ENCODE measurements at regions not wholly inside any gene's neighbourhood (a gene's known extent, or its start where the extent isn't known, plus 50 kb on each side); places are given as distances from the start of the nearest gene placed in this dataset.
"Not testable (repeated sequence)": the region's sequence is repeated elsewhere in the genome, so short reads cannot be mapped to it uniquely, and the experiment has no call there.

DNA sequence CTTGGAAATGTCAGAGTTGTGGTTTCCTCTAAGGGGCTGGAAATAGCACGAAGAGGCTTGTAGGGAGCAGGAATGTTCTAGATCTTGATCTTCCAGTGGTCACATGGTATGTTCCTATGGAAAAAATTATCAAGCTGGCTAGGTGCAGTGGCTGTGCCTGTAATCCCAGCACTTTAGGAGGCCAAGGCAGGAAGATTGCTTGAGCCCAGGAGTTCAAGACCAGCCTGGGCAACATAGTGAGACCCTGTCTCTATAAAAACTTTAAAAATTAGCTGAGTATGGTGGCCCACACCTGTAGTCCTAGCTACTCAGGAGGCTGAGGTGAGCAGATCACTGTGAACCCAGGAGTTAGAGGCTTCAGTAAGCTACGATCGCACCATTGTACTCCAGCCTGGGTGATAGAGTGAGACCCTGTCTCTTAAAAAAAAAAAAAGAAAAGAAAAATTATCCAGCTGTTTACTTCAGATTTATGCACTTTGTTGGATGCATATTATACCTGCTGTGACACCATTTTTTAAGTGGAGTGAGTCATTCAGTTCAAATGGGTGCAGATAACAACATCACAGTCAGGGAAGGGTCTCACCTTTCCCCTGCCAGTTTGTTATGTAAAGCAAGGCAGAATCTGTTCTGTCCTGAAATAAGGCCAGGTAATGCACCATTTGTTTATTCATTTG, 65.7 kb upstream of the LYRM9 start:
- no peak overlapping the region for H3K4me3 ChIP-seq (ENCODE audit: low read depth, low read length)
- H3K27ac ChIP-seq, result no peak overlapping the region
- TF ChIP-seq, protein P1, sequence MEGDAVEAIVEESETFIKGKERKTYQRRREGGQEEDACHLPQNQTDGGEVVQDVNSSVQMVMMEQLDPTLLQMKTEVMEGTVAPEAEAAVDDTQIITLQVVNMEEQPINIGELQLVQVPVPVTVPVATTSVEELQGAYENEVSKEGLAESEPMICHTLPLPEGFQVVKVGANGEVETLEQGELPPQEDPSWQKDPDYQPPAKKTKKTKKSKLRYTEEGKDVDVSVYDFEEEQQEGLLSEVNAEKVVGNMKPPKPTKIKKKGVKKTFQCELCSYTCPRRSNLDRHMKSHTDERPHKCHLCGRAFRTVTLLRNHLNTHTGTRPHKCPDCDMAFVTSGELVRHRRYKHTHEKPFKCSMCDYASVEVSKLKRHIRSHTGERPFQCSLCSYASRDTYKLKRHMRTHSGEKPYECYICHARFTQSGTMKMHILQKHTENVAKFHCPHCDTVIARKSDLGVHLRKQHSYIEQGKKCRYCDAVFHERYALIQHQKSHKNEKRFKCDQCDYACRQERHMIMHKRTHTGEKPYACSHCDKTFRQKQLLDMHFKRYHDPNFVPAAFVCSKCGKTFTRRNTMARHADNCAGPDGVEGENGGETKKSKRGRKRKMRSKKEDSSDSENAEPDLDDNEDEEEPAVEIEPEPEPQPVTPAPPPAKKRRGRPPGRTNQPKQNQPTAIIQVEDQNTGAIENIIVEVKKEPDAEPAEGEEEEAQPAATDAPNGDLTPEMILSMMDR (IDR thresholded peaks at IDR 0.05; ENCODE audit: low read depth, low read length, missing control alignments), result no peak
- no peak for DNase-seq
- in situ Hi-C loops (cut with HindIII; ENCODE audit: low pct_ligation_motif_present, low sequenced_read_pairs), result no loop called here
- no peaks in the 10 kb centered on the region for H3K36me3 ChIP-seq (replicated peaks)
- no peaks in the 10 kb centered on the region for H3K27me3 ChIP-seq (replicated peaks)

DNA sequence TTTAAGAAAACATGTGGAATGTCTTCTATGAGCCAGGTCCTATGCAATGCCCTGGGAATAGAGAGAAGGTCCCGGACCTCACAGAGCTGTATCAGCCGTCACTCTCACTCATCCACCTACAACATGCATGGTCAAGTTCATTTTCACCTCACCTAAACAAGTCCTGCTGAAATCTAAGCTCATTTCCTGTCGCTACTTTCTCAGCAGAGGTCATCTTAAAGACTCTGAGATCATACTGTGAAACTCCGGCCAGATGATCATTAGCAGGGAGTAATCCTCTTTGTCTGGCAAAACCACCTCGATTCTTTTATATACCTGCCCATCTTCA, 66.2 kb upstream of the LYRM9 start:
- Histone ChIP-seq H3K4me3 (ENCODE audit: low read depth, low read length) (no peak overlapping the region), H3K36me3 (replicated peaks) (no peaks in the 10 kb centered on the region), H3K27me3 (replicated peaks) (no peaks in the 10 kb centered on the region), H3K27ac (no peak overlapping the region)
- no peak for DNase-seq
- TF ChIP-seq, protein P1 (IDR thresholded peaks at IDR 0.05; ENCODE audit: low read depth, low read length, missing control alignments), result no peak
- in situ Hi-C loops (cut with HindIII; ENCODE audit: low pct_ligation_motif_present, low sequenced_read_pairs), result no loop called here

DNA sequence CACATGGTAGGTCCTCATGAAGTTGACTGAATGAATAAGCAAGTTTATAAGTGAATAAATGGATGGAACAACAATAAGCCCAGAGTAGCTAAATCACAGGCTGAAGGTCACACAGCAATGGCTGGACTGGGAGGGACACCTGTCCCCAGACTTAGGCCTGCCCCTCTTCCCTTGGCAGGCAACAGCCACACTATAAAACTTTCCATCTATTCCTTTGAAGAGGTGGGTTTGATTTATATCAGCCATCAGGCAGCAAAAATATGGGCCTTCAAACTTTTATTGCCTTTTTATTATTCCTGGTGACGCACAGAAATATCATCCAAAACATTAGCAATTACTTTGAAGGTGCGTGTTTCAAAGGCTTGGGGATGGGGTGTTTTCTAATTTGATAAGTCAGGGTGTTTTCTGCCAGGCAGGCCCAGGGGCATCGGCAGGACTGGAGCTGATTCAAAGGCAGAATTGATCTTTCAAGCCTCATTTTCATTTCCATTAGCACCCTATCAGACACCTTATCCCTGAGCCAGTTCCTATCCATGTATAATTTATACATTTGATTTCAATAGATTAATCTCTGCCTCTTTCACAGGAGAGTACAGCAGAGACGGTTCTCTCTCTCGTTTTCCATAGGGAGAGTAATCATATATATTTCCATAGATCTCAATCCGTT, 67.2 kb upstream of the LYRM9 start:
- no peak for DNase-seq
- in situ Hi-C loops (cut with HindIII; ENCODE audit: low pct_ligation_motif_present, low sequenced_read_pairs), result no loop called here

DNA sequence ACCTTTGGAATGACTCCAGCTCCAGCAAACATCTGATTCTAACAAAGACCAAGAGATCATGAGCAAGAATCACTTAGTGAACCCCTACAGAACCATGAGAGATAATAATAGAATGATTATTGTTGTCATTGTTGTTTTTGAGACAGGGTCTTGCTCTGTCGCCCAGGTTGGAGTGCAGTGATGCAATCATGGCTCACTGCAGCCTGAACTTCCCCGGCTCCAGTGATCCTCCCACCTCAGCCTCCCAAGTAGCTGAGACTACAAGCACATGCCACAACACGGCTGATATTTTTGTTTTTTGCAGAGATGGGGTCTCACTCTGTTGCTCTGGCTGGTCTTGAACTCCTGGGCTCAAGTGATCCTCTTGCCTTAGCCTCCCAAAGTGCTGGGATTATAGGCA, 69.4 kb upstream of the LYRM9 start:
- DNase-seq; H3K27ac ChIP-seq; in situ Hi-C loops (cut with HindIII; ENCODE audit: low pct_ligation_motif_present, low sequenced_read_pairs); H3K4me3 ChIP-seq (ENCODE audit: low read depth, low read length); H3K36me3 ChIP-seq (replicated peaks); H3K27me3 ChIP-seq (replicated peaks): not testable (repeated sequence)

More for the DNA sequence above, 67.2 kb upstream of the LYRM9 start:
- no peaks in the 10 kb centered on the region for H3K27me3 ChIP-seq (replicated peaks)
- no peak overlapping the region for H3K27ac ChIP-seq
- no peak overlapping the region for H3K4me3 ChIP-seq (ENCODE audit: low read depth, low read length)
- TF ChIP-seq, protein P1 (IDR thresholded peaks at IDR 0.05; ENCODE audit: low read depth, low read length, missing control alignments), result no peak
- no peaks in the 10 kb centered on the region for H3K36me3 ChIP-seq (replicated peaks)

DNA sequence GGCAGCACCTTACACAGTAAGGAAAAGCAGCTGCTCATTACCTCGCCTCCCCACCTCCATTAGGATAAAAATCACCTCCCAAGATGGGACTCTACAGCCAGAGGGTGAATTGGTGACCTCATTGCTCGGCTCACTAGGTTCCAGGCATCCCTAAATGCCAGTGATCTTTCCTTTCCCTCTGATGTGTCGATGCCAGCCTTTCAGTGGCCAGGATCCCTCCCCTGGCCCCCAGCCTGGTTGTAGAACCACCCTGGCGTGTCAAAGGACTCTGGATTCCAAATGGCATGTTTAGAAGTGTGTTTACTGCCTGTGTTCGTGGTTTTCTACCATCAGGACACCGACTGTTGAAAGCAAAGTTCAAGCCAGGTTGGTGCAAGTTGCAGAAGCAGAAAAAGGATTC, 72.1 kb upstream of the LYRM9 start:
- DNase-seq, result no peak
- Histone ChIP-seq H3K27me3 (replicated peaks) (no peaks in the 10 kb centered on the region), H3K4me3 (ENCODE audit: low read depth, low read length) (no peak overlapping the region), H3K36me3 (replicated peaks) (no peaks in the 10 kb centered on the region), H3K27ac (no peak overlapping the region)
- TF ChIP-seq, protein P1 (IDR thresholded peaks at IDR 0.05; ENCODE audit: low read depth, low read length, missing control alignments), result no peak
- in situ Hi-C loops (cut with HindIII; ENCODE audit: low pct_ligation_motif_present, low sequenced_read_pairs), result no loop called here

DNA sequence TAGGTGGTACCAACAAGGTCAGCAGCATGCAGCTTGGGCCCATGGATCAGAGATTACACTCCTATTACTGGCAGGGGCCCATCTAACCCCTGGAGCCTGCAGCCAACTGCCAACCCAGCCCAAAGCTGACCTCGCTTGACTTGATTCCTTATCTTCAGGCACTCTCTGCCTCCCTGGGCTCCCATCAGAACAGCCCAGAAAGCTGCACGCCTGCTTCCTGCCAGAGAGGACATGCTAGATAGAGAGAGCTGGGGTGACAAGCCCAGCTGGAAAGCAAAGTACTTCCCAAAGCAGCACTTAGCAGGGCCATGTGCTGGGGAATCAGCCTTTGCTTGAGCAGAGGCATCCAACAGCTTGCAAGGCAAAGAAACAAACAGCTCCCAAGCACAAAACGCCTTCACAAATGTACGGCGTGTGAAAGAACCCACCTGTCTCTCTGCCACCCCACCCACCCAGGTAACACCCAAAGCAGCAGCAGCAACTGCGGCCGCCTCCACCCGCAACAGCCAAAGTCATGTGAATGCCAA, 74.2 kb upstream of the NLK start:
- in situ Hi-C loops (cut with HindIII; ENCODE audit: low pct_ligation_motif_present, low sequenced_read_pairs), result no loop called here
- DNase-seq, result no peak
- TF ChIP-seq, protein P1 (IDR thresholded peaks at IDR 0.05; ENCODE audit: low read depth, low read length, missing control alignments), result no peak
- H3K27me3 ChIP-seq (replicated peaks), result no peaks in the 10 kb centered on the region
- no peak overlapping the region for H3K27ac ChIP-seq
- H3K36me3 ChIP-seq (replicated peaks), result no peaks in the 10 kb centered on the region
- H3K4me3 ChIP-seq (ENCODE audit: low read depth, low read length), result no peak overlapping the region
